IMR-90 (cell line): ENCODE measurements at regions not wholly inside any gene's neighbourhood (a gene's known extent, or its start where the extent isn't known, plus 50 kb on each side); places are given as distances from the start of the nearest gene placed in this dataset.

ENCODE experiments used
- CEBPB ChIP-seq: IDR thresholded peaks from 2 replicates; pipeline ENCODE4 v1.6.1; 2012; ENCODE audit warnings: low read depth, low read length, improper control_type of control experiment
- CHD1 ChIP-seq: IDR thresholded peaks from 2 replicates; pipeline ENCODE4 v1.6.1; 2012; ENCODE audit warnings: low read depth, low read length, improper control_type of control experiment
- MAFK ChIP-seq: IDR thresholded peaks from 2 replicates; pipeline ENCODE4 v1.6.1; 2012; ENCODE audit warnings: low read depth, low read length, improper control_type of control experiment
- MAZ ChIP-seq: IDR thresholded peaks from 2 replicates; pipeline ENCODE4 v1.6.1; 2012; ENCODE audit warnings: low read depth, mild to moderate bottlenecking, low read length, improper control_type of control experiment, moderate library complexity, borderline replicate concordance
- POLR2A ChIP-seq: IDR thresholded peaks from 2 replicates; pipeline ENCODE4 v1.6.1; 2012; ENCODE audit warnings: mild to moderate bottlenecking, low read depth, low read length
- RAD21 ChIP-seq: IDR thresholded peaks from 2 replicates; pipeline ENCODE4 v1.6.1; 2012; ENCODE audit warnings: low read length, improper control_type of control experiment
- RCOR1 ChIP-seq: IDR thresholded peaks from 2 replicates; pipeline ENCODE4 v1.6.1; 2012; ENCODE audit warnings: mild to moderate bottlenecking, low read length, improper control_type of control experiment; ENCODE audit not compliant: insufficient replicate concordance
- RFX5 ChIP-seq: IDR thresholded peaks from 2 replicates; pipeline ENCODE4 v1.8.0; 2012; ENCODE audit warnings: low read depth, mild to moderate bottlenecking, low read length, moderate library complexity
- TF ChIP-seq, protein P1 (sequence below): conservative IDR thresholded peaks from 2 replicates; pipeline ENCODE4 v1.5.1; 2012; ENCODE audit warnings: mild to moderate bottlenecking, low read depth, low read length, improper control_type of control experiment
- TF ChIP-seq, protein P2 (sequence below): fragments of 150-350 bp; IDR thresholded peaks from 2 replicates; pipeline ENCODE4 v1.6.1; 2016; ENCODE audit warnings: low read depth, mild to moderate bottlenecking, low read length, moderate library complexity, borderline replicate concordance

DNA sequence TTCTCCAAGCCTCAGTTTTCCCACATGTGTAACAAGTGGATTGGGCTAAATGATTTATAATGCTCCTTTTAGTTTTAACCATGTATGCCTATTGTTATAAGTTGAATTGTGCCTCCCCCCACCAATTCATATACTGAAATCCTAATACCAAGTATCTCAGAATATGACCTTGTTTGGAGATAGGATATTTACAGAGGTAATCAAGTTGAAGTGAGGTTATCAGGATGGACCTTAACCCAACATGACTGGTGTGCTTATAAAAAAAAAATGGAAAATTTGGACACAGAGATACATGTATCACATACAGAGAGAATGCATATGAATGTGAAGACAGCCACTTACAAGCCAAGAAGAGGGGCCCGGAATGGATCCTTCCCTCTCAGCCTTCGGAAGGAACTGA lies 117.9 kb upstream of the HABP2 start:
- TF ChIP-seq, protein P1, sequence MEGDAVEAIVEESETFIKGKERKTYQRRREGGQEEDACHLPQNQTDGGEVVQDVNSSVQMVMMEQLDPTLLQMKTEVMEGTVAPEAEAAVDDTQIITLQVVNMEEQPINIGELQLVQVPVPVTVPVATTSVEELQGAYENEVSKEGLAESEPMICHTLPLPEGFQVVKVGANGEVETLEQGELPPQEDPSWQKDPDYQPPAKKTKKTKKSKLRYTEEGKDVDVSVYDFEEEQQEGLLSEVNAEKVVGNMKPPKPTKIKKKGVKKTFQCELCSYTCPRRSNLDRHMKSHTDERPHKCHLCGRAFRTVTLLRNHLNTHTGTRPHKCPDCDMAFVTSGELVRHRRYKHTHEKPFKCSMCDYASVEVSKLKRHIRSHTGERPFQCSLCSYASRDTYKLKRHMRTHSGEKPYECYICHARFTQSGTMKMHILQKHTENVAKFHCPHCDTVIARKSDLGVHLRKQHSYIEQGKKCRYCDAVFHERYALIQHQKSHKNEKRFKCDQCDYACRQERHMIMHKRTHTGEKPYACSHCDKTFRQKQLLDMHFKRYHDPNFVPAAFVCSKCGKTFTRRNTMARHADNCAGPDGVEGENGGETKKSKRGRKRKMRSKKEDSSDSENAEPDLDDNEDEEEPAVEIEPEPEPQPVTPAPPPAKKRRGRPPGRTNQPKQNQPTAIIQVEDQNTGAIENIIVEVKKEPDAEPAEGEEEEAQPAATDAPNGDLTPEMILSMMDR, result no peak
- TF ChIP-seq POLR2A (no peak), MAZ (no peak), RAD21 (no peak), RFX5 (no peak), CEBPB (no peak), RCOR1 (no peak), CHD1 (no peak), MAFK (no peak)
- TF ChIP-seq, protein P2, sequence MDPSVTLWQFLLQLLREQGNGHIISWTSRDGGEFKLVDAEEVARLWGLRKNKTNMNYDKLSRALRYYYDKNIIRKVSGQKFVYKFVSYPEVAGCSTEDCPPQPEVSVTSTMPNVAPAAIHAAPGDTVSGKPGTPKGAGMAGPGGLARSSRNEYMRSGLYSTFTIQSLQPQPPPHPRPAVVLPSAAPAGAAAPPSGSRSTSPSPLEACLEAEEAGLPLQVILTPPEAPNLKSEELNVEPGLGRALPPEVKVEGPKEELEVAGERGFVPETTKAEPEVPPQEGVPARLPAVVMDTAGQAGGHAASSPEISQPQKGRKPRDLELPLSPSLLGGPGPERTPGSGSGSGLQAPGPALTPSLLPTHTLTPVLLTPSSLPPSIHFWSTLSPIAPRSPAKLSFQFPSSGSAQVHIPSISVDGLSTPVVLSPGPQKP, result no peak
